ENCODE measurements at regions not wholly inside any gene's neighbourhood (a gene's known extent, or its start where the extent isn't known, plus 50 kb on each side); places are given as distances from the start of the nearest gene placed in this dataset.

DNA sequence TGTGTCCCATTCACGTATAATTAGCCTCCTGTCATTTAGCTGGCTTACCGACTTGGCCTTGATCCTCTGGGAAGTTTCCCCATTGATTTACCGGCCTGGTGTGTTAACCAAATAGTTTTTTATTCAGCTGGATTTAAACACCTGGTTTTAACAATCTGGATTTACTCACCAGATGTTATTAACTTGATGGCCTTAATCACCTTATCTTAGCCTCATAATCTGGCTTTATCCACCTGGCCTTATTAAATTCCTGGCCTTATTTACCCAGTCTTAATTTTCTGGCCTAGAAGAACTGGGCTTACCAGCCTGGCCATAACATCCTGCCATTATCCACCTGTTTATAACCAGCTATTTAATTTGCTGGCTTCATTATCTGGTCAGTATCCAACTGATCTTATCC is 89.9 kb downstream of the IL12A start:
- TF ChIP-seq, protein P1, sequence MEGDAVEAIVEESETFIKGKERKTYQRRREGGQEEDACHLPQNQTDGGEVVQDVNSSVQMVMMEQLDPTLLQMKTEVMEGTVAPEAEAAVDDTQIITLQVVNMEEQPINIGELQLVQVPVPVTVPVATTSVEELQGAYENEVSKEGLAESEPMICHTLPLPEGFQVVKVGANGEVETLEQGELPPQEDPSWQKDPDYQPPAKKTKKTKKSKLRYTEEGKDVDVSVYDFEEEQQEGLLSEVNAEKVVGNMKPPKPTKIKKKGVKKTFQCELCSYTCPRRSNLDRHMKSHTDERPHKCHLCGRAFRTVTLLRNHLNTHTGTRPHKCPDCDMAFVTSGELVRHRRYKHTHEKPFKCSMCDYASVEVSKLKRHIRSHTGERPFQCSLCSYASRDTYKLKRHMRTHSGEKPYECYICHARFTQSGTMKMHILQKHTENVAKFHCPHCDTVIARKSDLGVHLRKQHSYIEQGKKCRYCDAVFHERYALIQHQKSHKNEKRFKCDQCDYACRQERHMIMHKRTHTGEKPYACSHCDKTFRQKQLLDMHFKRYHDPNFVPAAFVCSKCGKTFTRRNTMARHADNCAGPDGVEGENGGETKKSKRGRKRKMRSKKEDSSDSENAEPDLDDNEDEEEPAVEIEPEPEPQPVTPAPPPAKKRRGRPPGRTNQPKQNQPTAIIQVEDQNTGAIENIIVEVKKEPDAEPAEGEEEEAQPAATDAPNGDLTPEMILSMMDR (IDR thresholded peaks at IDR 0.05): no peak
- no peak for TF ChIP-seq POLR2A (IDR thresholded peaks at IDR 0.05)
